ENCODE measurements at regions not wholly inside any gene's neighbourhood (a gene's known extent, or its start where the extent isn't known, plus 50 kb on each side); places are given as distances from the start of the nearest gene placed in this dataset.

DNA sequence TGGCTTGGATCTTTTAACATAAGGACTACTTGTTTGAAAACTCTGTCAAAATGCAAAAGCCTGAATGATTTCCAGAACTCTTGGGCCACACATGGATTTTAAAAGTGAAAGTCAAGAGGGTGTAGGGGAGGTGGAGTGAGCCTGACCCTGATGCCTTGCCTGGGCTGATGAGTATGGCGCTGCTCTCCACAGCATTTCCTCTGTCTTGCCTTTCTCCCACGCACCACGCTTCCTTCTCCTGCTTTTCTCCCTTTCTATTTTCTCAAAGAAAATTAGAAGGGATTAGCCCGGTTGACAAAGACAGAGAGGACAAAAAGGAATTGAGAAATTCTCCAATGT, 207.0 kb upstream of the CCDC68 start:
- no peak for DNase-seq (ENCODE audit: low read depth)

DNA sequence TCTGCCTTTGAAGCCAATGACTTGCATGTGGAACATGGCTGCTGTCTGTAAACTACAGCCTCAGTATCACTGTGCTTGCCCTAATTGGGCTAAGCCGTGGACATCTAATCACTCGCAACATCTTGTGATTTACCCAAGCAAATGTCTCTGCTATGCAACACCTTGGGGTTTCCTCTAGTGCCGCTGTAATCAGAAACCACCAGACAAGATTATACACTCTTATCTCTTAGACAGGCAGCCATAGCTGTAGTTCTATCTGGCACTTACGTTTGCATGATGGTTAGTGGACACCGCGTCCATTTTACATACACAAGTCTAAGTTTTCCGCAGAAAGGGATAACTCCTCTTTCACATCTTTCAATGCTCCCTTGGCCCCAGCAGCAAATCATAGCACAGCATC, 204.3 kb upstream of the CCDC68 start:
- no peak for DNase-seq (ENCODE audit: low read depth)

DNA sequence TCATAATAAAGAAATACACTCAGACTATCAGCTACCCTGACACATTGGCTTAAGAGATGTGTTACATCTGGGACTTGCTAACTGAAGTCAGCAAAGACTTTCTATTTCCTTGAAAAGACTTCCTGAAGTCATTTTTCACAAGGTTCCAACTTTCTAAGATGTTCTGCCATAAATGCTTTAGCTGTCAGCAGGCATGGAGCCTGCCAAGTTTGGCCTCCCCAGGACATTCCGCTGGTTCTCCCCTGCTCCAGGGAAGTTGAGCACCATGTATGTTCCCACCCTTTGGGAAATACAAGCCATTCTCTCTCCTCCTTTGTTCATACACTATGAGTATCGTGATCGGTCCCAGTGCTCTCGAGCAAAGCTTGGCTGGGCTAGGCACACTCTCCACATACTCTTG, 202.7 kb upstream of the CCDC68 start:
- no peak for DNase-seq (ENCODE audit: low read depth)

DNA sequence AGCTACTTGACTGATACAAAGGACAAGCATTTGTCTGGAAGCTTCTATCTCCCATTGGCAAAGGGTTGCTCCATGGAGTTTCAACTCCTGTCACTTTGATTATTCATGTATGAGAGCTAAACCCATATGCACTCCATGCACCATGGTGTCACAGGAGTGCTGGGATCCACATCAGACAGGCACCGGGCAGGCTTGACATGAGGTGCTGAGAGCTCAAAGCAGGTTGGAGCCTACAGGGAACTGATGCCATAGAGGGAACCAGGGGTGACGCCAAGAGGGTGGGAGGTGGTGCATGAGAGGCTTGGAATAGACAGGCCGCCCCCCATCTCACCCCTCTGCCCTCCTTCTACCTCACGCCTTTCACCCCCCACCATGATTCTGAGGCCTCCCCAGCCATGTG, 199.8 kb upstream of the CCDC68 start:
- DNase-seq (ENCODE audit: low read depth) = no peak

DNA sequence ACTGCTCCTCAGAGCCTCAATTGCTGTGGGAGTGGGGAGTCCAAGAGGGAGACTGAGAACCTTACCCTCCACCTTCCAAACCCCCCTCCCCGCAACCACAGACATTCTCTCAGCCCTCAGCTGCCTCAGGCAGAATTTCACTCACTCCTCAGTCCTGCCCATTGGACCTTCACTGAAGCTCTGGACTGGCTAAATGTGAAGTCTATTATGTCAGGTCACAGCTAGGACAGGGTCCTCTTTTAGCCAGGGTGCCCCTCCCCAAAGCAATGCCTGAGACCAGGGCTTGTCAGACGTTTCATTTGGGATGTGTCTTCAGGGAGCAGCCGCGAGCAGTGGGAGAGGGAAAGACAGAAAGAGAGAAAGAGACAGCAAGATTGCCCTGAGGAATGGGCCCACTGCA, 199.3 kb upstream of the CCDC68 start:
- DNase-seq (ENCODE audit: low read depth) = no peak

DNA sequence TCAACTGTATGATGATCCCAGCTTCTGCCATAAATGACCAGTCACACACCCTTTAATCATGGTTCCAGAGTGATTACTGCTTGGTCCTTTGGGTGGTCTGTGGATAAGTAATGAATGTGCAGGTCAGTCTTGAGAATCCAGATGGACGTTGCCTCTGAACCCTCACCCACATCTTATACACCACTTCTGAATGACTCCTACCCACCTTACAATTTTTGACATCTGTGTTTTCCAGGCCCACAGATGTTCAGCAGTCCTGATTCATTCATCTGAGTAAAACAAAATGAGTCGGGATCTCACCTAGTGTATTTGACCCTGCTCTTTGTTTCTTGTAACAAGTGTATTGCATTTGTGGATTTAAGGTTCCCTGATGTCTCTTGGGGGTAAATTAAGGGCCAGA, 194.1 kb upstream of the CCDC68 start:
- no peak for DNase-seq (ENCODE audit: low read depth)

DNA sequence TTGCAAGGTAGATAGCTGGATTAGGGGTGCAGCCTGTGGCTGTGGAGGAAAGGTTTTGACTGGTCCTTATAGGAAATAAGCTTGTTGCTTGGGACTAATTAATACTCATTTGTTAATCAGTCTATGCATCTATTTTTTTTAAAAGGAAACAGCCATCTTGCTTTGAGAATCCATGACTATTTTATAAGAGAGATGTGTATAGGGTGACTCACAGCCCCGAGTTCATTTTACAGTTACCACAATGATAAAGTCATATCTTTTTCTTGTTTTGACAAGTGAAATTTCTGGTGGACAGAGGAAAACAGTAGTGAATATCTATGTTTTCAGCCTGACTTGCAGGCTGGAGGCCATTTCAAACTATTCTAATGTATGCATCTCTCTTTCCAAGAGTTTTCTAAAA, 193.5 kb upstream of the CCDC68 start:
- peak; percentile 65 for DNase-seq (ENCODE audit: low read depth)

DNA sequence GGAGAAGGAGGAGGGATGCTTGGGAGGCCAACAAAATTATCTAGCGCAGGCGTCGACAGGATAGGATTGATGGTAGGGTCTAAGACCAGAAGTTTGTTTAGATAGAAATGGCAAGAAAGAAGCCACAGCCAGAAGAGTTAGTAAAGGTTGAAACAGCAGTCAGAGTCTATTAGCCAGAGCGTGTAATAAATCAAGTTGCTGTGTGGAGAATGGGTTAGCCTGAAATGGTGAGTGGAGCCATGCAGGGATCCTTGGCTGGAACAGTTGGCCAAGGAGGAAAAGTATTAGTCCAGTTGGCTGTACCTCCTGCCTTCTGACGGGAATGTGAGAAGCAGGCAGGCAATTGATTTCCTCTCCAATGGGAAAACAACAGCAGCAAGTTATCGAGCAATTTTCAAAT, 190.7 kb upstream of the CCDC68 start:
- DNase-seq (ENCODE audit: low read depth) = no peak

DNA sequence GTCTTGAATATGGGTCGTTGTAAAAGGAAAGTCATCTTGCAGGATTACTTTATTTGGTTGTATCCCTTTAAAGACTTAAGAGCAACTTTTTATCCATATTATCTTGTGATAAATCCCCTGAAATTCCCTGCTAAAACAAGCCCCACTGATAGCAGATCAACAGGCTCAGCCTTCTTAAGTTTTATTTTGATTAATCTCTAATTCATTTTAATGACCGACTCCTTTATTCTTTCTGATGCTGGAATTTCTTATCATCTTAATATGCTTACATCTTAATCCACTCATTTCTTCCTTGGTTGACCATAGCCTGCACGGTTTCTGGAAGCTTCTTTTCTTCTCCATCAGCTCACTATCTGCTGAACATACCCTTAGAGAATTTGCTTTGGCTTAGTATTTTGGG, 188.5 kb upstream of the CCDC68 start:
- no peak for DNase-seq (ENCODE audit: low read depth)

DNA sequence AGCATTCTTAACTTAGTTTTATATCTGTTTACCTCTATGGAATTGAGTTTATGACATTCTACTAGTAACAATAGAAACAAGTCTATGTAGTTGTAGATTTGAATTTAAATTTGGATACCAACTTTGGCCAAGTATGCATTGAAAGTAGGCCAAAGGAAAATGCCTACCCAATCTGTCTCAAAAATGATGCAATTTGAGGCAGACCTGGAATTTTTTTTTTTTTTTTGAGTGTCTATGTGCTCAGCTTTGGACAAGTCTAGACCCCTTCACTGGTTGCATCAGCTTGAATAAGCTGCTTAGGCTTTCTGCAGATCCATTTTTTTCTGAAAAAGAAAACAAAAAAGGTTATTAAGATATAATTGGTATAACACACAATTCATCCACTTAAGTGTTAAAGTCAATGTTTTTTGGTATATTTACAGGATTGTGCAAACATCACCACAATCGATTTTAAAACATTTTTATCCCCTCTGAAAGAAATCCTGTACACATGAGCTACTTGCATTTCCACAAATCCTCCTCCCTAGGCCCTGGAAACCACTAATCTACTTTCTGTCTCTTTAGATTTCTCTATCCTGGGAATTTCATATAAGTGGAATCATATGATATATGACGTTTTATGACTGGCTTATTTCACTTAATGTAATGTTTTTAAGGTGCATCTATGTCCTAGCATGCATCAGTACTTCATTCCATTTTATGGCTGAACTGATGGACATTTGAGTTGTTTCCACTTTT, 185.1 kb upstream of the CCDC68 start:
- no peak for DNase-seq (ENCODE audit: low read depth)

DNA sequence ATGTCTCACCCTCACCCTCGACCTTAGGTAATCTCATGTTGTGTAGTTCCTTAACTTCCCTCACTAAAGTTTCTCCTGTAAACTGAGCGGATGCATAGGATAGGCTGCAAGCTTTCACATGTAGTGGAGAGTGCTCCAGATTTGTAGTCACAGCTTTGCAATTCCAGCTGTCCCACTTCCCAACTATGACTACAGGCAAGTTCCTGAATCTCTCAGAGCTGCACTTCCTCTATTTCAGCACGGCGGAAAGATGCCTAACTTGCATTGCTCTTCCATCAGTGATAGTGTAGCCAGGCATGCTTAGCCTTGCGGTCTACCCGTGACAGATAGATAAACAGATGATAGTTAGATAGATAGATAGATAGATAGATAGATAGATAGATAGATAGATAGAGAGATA, 183.1 kb upstream of the CCDC68 start:
- no peak for DNase-seq (ENCODE audit: low read depth)

DNA sequence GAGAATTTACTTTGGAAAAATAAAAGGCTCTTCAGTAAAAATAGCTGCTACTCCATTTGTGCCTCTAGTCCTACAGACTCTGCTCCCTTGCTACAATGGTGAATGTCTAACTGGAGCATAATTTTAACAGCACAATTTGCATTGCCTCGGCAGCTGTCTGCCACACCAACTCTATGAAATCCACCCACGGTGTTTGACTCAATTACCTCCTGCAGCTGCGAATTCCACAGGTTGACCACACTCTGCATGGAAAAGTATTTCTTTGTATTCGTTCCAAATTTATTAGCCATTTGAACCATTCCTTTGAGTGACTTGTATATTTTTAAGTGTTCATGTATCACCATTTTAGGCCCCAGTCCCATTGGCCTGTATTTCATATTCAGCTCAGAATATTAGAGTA, 182.1 kb upstream of the CCDC68 start:
- DNase-seq (ENCODE audit: low read depth) = peak; percentile 69

DNA sequence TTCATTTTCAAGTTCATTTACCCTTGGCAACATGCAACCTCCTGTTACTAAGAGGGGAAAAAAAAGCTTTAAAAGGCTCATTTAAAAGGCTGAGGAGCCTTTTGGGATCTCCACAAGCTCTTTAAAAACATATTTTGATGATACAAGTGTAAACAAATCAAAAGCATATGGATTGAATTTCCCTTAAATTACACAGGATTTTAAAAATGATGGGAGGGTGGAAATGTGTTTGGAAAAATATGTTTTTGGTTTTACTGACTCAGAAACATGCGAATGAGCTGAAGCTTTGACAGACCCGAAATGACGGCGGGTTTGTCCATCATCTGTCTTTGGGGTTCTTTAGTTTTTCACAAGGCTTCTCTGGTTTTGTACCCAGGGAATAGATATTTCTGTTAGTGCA, 180.6 kb upstream of the CCDC68 start:
- DNase-seq (ENCODE audit: low read depth) = no peak

DNA sequence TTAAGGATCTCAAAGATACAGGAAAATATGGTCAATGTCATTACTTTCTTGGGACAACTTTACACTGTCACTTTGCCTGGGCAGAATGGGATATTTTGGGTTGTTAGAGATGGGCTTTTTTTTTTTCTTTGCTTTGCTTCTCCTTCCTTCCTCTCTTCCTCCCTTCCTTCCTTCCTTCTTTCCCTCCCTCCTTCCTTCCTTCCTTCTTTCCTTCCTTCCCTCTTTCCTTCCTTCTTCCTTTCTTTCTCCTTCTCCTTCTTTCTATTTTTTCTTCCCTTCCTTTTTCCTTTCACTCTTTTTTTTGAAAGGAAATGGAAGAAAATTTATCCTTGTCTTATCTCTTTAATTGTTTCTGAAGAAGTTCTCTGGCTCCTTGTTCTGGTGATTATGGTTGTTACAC, 180.0 kb upstream of the CCDC68 start:
- DNase-seq (ENCODE audit: low read depth) = no peak

DNA sequence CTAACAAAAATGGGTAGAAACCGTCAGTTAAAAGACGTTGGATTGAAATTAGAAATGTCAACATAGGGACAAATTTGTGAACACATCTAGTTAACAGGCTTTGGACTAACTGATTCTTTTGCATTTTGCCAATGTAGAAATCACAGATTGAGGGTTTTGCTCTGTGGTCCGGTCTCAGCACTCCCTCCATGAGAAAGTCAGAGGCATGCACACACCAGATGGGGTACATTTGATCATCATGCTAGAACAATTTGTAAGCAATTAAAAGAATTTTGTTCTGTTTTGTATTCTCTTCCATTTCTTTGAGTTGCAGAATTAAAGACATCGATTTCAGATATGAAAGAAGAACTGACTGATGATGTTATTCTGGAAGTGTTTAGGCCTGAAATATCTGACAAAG, 179.1 kb upstream of the CCDC68 start:
- no peak for DNase-seq (ENCODE audit: low read depth)

DNA sequence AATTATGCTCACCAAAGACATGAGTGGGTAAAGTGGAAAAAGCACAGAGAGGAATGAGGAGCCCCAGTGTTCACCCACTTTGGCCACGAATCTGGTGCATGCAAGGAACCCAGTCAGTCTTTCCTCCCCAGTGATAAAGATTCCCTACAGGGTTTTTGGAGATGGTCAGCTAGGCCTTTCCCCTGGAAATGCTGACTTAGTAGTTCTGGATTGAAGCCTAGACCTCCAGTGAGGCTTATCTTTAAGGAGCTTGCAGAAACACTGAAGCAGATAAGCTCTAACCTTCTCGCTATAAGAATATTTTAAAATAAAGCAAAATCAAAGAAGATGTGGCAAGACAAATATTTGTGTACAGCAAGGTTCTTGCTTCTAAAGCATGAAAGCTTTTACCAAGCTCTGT, 178.3 kb upstream of the CCDC68 start:
- no peak for DNase-seq (ENCODE audit: low read depth)

DNA sequence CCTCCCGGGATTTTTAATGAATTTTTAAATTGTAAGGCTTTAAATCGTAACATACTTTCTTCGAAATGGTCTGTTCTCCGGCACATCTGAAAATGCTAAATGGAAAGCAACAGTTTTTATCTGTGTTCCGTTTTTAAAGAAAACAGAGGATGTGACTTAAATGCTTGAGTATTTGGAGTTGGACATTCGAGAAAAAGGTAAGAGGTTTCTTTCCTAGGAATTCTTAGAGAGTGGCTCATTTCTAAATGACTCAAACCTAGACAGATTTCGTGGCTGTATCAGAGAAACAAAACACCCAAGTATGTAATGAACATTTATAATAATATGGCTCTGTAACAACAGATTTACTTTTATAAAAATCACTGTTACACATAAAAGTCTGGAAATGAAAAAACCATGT, 177.6 kb upstream of the CCDC68 start:
- DNase-seq (ENCODE audit: low read depth) = no peak

DNA sequence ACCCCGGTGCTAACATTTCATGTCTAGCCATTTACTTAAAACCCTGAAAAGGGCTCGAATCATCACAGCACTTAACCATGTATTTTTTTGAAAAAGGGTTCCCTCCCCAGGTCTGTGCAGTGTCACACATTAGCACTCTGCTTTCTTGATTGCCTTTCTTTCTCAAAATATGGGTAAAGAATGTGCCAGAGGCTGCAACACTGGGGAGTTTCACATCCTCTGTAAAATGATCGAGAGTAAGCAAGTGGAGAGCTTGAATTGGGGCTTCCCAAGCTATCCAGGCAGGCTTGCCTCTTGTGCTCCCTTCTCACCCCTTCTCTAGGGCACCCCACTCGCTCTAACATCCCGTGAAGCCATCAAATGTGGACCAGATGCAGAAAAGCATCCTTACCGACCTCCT, 177.0 kb upstream of the CCDC68 start:
- DNase-seq (ENCODE audit: low read depth) = no peak

DNA sequence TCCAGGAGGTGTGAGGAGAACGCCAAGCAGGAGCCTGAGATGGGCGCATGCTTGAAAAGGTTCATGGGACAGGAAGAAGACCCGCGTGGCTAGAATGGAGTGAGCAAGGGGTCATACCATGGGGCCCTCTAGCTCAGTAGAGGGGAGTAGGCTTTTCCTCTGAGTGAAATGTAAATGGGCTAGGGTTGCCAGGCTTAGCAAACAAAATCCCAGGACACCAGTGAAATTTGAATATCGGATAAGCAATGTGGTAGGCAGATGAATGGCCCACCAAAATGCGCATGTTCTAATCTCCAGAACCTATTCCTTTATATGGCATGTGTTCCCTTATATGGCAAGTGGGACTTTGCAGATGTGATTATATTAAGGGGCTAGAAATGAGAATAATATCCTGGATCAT, 174.1 kb upstream of the CCDC68 start:
- no peak for DNase-seq (ENCODE audit: low read depth)

DNA sequence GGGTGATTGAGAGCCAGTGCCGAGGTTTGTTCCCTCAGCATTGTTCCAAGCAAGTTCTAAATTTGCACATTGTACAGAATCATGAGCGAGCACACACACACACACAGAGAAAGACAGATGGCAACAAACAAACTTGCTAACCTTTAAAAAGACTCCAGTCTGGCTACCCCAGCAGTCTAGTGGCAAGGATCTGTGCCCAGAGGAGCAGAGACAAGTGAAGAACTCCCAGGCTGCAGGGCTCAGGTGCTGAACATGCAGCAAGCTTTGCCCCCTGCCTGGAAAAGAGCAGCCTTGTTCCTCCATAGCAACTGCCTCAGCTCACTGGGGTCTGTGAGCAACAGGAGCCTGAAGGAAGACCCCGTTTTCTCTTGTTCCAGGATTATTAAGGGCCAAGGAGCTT, 169.2 kb upstream of the CCDC68 start:
- no peak for DNase-seq (ENCODE audit: low read depth)

DNA sequence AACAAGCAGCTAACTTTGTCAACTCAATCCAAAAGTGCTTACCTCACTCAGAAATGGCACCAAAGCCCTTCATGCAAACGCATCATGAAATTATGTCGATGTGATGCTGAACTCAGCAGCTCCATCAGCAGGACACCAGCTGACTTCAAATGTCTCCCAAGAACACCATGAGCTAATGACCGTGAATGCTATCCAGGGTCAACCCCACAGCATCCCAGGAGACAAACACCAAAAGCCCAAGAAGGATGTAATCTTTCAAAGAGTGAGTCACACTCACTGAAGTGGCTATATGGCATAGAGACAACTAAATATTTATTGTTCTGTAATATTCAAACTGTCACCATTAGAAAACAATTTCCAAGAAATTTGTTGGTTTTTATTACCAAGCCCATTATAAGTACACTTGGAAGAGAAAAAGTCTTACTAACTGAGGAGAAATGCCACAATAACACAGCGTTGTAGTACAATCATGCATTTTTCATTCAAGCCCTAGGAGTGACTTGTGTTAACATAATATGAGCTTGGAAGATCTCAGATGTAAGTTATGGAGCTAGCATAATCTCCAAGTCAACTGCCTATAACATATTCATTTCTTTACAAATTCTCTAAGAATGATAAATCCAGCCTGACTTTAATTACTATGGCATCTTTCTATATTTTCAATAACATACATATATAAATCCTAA, 165.0 kb upstream of the CCDC68 start:
- peak; percentile 76 for DNase-seq (ENCODE audit: low read depth)

DNA sequence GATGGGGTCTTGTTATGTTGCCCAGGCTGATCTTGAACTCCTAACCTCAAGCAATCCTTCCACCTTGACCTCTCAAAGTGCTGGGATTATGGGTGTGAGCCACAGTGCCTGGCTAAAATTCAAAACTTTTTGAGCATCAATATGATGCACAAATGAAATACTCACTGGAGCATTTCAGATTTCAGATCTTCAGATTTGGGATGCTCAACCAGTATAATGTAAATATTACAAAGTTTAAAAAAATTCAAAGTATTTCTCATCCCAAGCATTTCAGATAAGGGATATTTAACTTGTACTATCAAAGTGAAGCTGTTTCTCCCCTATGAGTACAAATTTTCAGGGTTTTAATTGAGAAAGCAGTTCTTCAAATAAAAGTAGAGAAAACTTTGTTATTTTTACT, 164.1 kb upstream of the CCDC68 start:
- no peak for DNase-seq (ENCODE audit: low read depth)

DNA sequence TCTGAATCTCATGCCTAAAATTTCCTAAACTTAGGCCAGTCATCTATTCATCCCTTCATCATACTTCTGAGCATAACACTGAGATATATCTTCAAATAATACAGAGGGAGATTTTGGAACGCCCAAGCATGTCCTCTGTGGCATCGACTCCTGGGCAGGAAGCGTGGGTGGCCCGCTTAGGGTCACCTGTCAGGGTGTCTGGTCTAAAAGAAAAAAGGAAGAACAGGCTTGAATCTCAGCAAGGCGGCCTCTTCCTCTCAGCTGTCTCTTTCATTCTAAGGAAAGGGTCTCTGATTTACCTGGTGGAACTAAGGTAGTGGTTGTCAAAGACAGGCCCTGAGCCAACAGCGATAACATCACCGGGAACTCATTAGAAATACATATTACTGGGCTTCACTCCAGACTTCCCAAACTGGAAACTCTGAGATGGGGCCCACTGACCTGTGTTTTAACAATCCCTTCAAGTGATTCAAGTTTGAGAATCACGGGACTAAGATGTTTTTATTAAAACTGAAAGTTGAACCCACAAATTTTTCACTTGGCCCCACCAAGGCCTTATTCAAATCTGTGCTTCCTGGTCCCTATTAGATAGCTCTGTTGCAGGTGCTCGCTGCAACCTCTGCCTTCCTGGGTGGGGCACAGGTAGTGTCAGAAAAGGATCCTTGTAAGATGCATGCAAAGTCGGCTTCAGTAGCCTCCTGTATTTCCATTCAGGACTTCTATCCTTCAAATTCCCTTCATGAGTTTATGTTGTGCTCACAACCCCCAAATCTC, 162.3 kb upstream of the CCDC68 start:
- DNase-seq (ENCODE audit: low read depth) = no peak
